HG03139 (cell line): ENCODE measurements at regions not wholly inside any gene's neighbourhood (a gene's known extent, or its start where the extent isn't known, plus 50 kb on each side); places are given as distances from the start of the nearest gene placed in this dataset.
"Not testable (repeated sequence)": the region's sequence is repeated elsewhere in the genome, so short reads cannot be mapped to it uniquely, and the experiment has no call there.

Experiments
- ATAC-seq: cut with Tn5 transposase; IDR thresholded peaks from one replicate; pipeline ENCODE4 v1.9.1; 2021; ENCODE audit not compliant: unreplicated experiment

GRCh38 chr18:56445422-56445821 lies 193.0 kb downstream of the TXNL1 start:
- ATAC-seq: no peak

GRCh38 chr18:56444201-56444600 lies 194.2 kb downstream of the TXNL1 start:
- ATAC-seq: no peak

GRCh38 chr18:56443166-56443907 lies 195.1 kb downstream of the TXNL1 start:
- ATAC-seq: no peak

GRCh38 chr18:56438480-56438879 lies 199.9 kb downstream of the TXNL1 start:
- ATAC-seq: not testable (repeated sequence)

GRCh38 chr18:56436651-56437050 lies 201.7 kb downstream of the TXNL1 start:
- ATAC-seq: no peak

GRCh38 chr18:56433919-56434318 lies 204.5 kb downstream of the TXNL1 start:
- no peak for ATAC-seq

- ATAC-seq: no peak
Measured at GRCh38 chr18:56431551-56431950, 206.8 kb downstream of the TXNL1 start.

GRCh38 chr18:56423626-56424025 lies 214.8 kb downstream of the TXNL1 start:
- no peak for ATAC-seq

- ATAC-seq: no peak
Measured at GRCh38 chr18:56421647-56422046, 216.7 kb downstream of the TXNL1 start.

- not testable (repeated sequence) for ATAC-seq
Measured at GRCh38 chr18:56420868-56421267, 217.5 kb downstream of the TXNL1 start.

- ATAC-seq: no peak
Measured at GRCh38 chr18:56414357-56414756, 224.0 kb downstream of the TXNL1 start.

GRCh38 chr18:56413862-56414261 lies 224.5 kb downstream of the TXNL1 start:
- no peak for ATAC-seq

GRCh38 chr18:56412951-56413350 lies 225.4 kb downstream of the TXNL1 start:
- ATAC-seq: no peak

GRCh38 chr18:56409736-56410135 lies 228.7 kb downstream of the TXNL1 start:
- no peak for ATAC-seq

- ATAC-seq: no peak
Measured at GRCh38 chr18:56407646-56408180, 230.7 kb downstream of the TXNL1 start.

GRCh38 chr18:56402872-56403516 lies 235.4 kb downstream of the TXNL1 start:
- no peak for ATAC-seq

- ATAC-seq: no peak
Measured at GRCh38 chr18:56393870-56394269, 244.5 kb downstream of the TXNL1 start.

- ATAC-seq: no peak
Measured at GRCh38 chr18:56391931-56392590, 246.3 kb downstream of the TXNL1 start.

- no peak for ATAC-seq
Measured at GRCh38 chr18:56390626-56391025, 247.8 kb downstream of the TXNL1 start.

- no peak for ATAC-seq
Measured at GRCh38 chr18:56389190-56389589, 249.2 kb downstream of the TXNL1 start.

- ATAC-seq: no peak
Measured at GRCh38 chr18:56388571-56388970, 249.8 kb downstream of the TXNL1 start.

- ATAC-seq: no peak
Measured at GRCh38 chr18:56386856-56387255, 251.5 kb downstream of the TXNL1 start.
